IPS DF 6.9 (cell line): ENCODE measurements at regions not wholly inside any gene's neighbourhood (a gene's known extent, or its start where the extent isn't known, plus 50 kb on each side); places are given as distances from the start of the nearest gene placed in this dataset.
A peak's percentile ranks its signal among the peaks of the same experiment; 100 is the strongest.

Source experiments
- DNase-seq: peaks from one replicate; pipeline ENCODE4 v3.0.0-alpha.2; 2013; ENCODE audit warnings: low read depth, low spot score
- H3K27ac ChIP-seq: one replicate; pipeline ENCODE4 v1.5.1; 2013; ENCODE audit warnings: low read length, control low read depth
- H3K27me3 ChIP-seq: 2 replicates; pipeline ENCODE4 v1.6.1; 2013; ENCODE audit warnings: mild to moderate bottlenecking, low read length; ENCODE audit not compliant: control insufficient read depth, insufficient read depth
- H3K36me3 ChIP-seq: 2 replicates; pipeline ENCODE4 v1.6.1; 2013; ENCODE audit warnings: low read length; ENCODE audit not compliant: control insufficient read depth, insufficient read depth
- H3K4me1 ChIP-seq: 2 replicates; pipeline ENCODE4 v1.6.1; 2013; ENCODE audit warnings: low read length; ENCODE audit not compliant: control insufficient read depth, insufficient read depth
- H3K4me3 ChIP-seq: 2 replicates; pipeline ENCODE4 v1.5.1; 2013; ENCODE audit warnings: mild to moderate bottlenecking, low read length
- H3K9me3 ChIP-seq: 2 replicates; pipeline ENCODE4 v1.6.1; 2013; ENCODE audit warnings: low read length, inconsistent platforms; ENCODE audit not compliant: control insufficient read depth, insufficient read depth
- WGBS: extraction: QIAGEN DNeasy Blood & Tissue Kit; methylation state at CpG from one replicate; pipeline ENCODE4 v1.1.7; 2013; ENCODE audit warnings: mixed read lengths, missing lambda C conversion rate; ENCODE audit not compliant: insufficient read length, insufficient coverage; 5-methylcytosine and 5-hydroxymethylcytosine counted together

DNA sequence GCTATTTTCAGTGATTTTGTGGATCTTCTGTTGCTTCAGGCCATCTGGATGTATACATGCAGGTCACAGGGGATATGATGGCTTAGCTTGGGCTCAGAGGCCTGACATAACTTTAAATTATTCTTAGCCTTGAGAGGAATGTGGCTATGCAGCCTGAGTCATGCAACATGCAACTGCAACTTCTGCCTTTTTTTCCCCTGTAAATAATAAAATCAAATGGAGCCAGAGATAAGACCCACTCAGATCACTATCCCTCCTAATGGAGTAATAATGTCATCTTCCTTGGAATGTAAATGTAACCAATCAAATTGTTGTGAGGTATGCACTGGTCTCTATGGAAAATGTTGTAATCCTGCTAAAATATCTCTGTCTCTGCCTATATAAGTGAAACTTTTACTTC, 54.9 kb downstream of the MAGEB17 start:
- H3K9me3 ChIP-seq = no peaks in the 10 kb centered on the region; the same call in 1 of the 2 replicates
- H3K27me3 ChIP-seq = no peaks in the 10 kb centered on the region
- no peak for DNase-seq
- no peak overlapping the region for H3K4me3 ChIP-seq
- no peaks in the 10 kb centered on the region for H3K4me1 ChIP-seq
- no peaks in the 10 kb centered on the region for H3K36me3 ChIP-seq
- no peak overlapping the region for H3K27ac ChIP-seq

- Histone ChIP-seq H3K36me3 (no peaks in the 10 kb centered on the region), H3K4me1 (no peaks in the 10 kb centered on the region), H3K27me3 (no peaks in the 10 kb centered on the region), H3K27ac (no peak overlapping the region), H3K9me3 (no peaks in the 10 kb centered on the region; the same call in 1 of the 2 replicates), H3K4me3 (no peak overlapping the region)
- no peak for DNase-seq
- WGBS = no CpG with 5 or more reads among the region's 1 CpG
Measured at GRCh38 chrX:16223385-16223784, 56.1 kb downstream of the MAGEB17 start.

DNA sequence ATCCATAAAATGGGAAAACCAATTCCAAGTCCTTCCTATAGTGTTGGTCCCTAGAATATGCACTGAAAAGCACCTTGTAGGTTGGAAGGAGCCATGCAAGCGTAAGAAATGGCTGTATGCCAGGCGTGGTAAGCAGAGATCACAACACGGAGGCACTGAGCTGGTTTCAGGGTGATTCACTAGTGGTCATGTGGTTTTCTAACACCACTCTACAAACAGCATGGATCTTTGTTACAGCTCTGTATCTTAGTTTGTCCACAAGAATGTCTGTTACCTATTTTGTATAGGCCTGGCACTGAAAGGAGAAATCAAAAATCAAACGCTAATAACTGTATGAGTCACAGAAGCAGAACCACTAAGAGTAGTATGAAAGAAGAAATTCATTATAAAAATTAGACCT, 71.9 kb downstream of the MAGEB17 start:
- Histone ChIP-seq H3K4me3 (no peak overlapping the region), H3K27me3 (no peaks in the 10 kb centered on the region), H3K4me1 (no peaks in the 10 kb centered on the region; the same call in 1 of the 2 replicates), H3K36me3 (no peaks in the 10 kb centered on the region), H3K9me3 (no peaks in the 10 kb centered on the region), H3K27ac (no peak overlapping the region)
- DNase-seq = no peak
- WGBS = no CpG with 5 or more reads among the region's 4 CpGs

DNA sequence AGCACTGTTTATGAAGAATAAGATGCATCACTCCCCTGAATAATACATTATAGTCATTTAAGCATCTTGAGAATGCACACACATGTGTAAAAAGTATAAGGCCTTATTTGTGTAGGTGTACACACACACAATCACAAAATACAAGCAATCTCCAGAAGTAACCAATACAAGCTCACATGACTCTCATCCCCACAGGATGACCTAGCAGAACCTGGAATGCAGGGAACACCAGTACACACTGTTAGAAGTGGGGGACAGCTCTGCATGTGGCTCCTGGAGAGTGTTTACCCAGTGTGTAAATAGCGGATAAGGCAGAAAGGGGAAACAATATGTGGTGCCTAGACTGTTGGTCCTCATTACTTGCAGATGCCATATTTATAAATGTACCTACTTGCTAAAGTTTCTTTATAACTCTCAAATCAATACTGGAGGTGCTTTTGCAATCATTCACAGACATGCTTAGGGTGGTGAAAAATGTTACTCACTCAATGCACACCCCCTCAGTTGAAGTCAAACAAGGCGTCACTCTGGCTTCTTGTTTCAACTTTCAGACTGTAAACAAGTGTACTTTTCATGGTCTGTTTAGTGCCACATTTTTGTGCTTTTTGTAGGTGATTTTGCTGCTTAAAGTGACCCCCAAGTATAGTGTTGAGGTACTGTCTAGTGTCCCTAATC, 73.1 kb downstream of the MAGEB17 start:
- no peak for DNase-seq
- Histone ChIP-seq H3K27me3 (no peaks in the 10 kb centered on the region), H3K9me3 (no peaks in the 10 kb centered on the region), H3K4me3 (no peak overlapping the region), H3K27ac (no peak overlapping the region), H3K36me3 (no peaks in the 10 kb centered on the region), H3K4me1 (no peaks in the 10 kb centered on the region; the same call in 1 of the 2 replicates)
- no CpG with 5 or more reads among the region's 2 CpGs for WGBS

GRCh38 chrX:16240968-16241367, 73.7 kb downstream of the MAGEB17 start:
- H3K4me3 ChIP-seq = no peak overlapping the region
- no peak overlapping the region for H3K27ac ChIP-seq
- no peak for DNase-seq
- H3K36me3 ChIP-seq = no peaks in the 10 kb centered on the region
- H3K27me3 ChIP-seq = no peaks in the 10 kb centered on the region
- no peaks in the 10 kb centered on the region; the same call in 1 of the 2 replicates for H3K4me1 ChIP-seq
- no peaks in the 10 kb centered on the region for H3K9me3 ChIP-seq

DNA sequence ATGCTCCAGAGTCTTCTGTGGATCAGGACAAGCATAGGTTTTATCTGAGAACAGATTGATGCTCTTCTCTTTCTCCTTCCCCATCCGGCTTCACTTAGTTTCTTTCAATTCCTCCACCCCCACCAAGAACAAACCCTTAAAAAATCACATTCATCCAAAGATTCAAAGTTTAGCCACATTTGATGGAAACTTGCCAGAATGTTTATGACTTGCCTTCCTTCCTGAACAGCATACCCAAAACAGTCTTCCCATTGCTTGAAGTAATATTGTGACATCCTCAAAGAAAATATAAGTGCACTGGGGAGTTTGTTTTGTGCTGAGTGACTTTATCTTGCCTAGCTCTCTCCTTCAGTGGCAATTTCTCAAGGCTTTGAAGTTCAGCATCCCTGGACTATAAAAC, 83.0 kb downstream of the MAGEB17 start:
- Histone ChIP-seq H3K27ac (no peak overlapping the region), H3K36me3 (no peaks in the 10 kb centered on the region), H3K4me3 (no peak overlapping the region), H3K4me1 (no peaks in the 10 kb centered on the region), H3K9me3 (no peaks in the 10 kb centered on the region), H3K27me3 (no peaks in the 10 kb centered on the region)
- no peak for DNase-seq
- WGBS = no CpG with 5 or more reads among the region's 1 CpG

GRCh38 chrX:16251782-16252181, 84.5 kb downstream of the MAGEB17 start:
- no peak for DNase-seq

DNA sequence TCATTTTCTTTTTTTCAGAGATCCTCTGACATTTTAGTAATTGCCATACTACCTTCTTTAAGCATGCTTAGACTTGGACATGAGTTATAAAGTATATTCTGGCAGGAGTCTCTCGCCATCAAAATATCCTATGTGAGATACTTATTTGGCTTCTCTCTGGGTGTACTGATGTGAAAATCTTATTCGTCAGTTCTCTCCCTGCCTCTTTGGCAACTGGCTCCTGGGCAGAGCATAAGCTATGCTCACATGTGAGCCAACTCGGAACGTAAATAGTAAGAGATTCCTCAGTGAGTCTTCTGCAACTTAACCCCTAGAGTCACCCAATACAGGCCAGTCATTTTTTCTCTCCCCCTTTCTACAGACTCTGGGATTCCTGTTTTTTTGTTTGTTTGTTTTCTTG, 91.6 kb downstream of the MAGEB17 start:
- Histone ChIP-seq H3K4me3 (no peak overlapping the region), H3K27me3 (no peaks in the 10 kb centered on the region), H3K4me1 (no peaks in the 10 kb centered on the region; the same call in 1 of the 2 replicates), H3K36me3 (no peaks in the 10 kb centered on the region), H3K27ac (no peak overlapping the region), H3K9me3 (no peaks in the 10 kb centered on the region)
- WGBS = no CpG with 5 or more reads among the region's 4 CpGs
- DNase-seq = no peak

More at GRCh38 chrX:16251782-16252181, 84.5 kb downstream of the MAGEB17 start:
- Histone ChIP-seq H3K27ac (no peak overlapping the region), H3K4me3 (no peak overlapping the region), H3K9me3 (no peaks in the 10 kb centered on the region), H3K36me3 (no peaks in the 10 kb centered on the region), H3K4me1 (no peaks in the 10 kb centered on the region), H3K27me3 (no peaks in the 10 kb centered on the region)
- no CpG with 5 or more reads among the region's 4 CpGs for WGBS

DNA sequence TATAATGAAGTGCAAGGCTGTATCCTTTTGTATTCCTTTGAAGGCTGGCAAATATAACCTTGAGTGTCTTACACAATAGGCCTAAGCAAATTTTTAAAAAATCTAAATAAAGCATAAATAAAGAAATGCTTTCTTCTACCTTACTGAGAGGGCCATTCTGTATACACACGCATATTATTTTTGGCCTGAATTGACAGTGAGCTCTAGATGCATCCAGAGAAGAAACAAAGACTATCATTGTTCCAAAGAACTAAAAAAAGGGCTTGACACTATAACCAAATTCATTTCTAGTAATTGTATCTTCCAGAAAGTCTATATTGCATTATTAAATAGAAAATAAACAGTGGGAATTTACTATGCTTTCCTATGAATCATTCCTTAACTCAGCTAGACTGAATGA, 100.2 kb downstream of the MAGEB17 start:
- no peaks in the 10 kb centered on the region for H3K27me3 ChIP-seq
- H3K27ac ChIP-seq = no peak overlapping the region
- no peak for DNase-seq
- H3K4me1 ChIP-seq = no peaks in the 10 kb centered on the region
- no peaks in the 10 kb centered on the region for H3K9me3 ChIP-seq
- WGBS = no CpG with 5 or more reads among the region's 1 CpG
- H3K4me3 ChIP-seq = no peak overlapping the region
- no peaks in the 10 kb centered on the region for H3K36me3 ChIP-seq

DNA sequence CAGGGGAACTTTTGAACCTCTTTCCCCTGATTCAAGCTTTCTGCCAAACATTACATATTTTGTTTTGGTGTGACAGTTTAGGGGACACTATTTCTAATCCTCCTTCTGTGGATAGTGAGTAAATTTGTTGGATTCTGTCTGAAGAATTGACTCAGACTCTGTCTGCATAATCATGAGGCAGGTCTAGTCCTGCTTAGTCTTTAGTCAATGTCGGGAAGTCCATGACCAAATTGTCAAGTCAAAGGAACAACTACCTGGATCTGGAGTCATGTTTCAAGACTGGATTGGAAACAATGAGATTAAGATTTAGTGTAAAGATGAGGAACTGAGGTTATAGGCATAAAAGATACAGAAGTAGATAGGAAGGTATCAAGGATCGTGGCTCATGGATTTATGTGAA, 100.9 kb downstream of the MAGEB17 start:
- Histone ChIP-seq H3K4me3 (no peak overlapping the region), H3K27me3 (no peaks in the 10 kb centered on the region), H3K9me3 (no peaks in the 10 kb centered on the region), H3K4me1 (no peaks in the 10 kb centered on the region), H3K36me3 (no peaks in the 10 kb centered on the region), H3K27ac (no peak overlapping the region)
- DNase-seq = no peak
- WGBS = no CpG with 5 or more reads among the region's 2 CpGs

- no peaks in the 10 kb centered on the region for H3K36me3 ChIP-seq
- peak; percentile 29 for DNase-seq
- no peaks in the 10 kb centered on the region for H3K4me1 ChIP-seq
- WGBS = no CpG with 5 or more reads among the region's 3 CpGs
- H3K27me3 ChIP-seq = no peaks in the 10 kb centered on the region
- H3K27ac ChIP-seq = no peak overlapping the region
- H3K4me3 ChIP-seq = no peak overlapping the region
- no peaks in the 10 kb centered on the region for H3K9me3 ChIP-seq
Measured at GRCh38 chrX:16278927-16279326, 111.6 kb downstream of the MAGEB17 start.
